Right lobe of liver (tissue), 4 donors: ENCODE measurements at regions not wholly inside any gene's neighbourhood (a gene's known extent, or its start where the extent isn't known, plus 50 kb on each side); places are given as distances from the start of the nearest gene placed in this dataset.

Experiments
- POLR2A ChIP-seq: fragments of 450-650 bp; IDR thresholded peaks from one replicate; pipeline ENCODE4 v1.6.1; 2017; ENCODE audit warnings: antibody characterized with exemption, mild to moderate bottlenecking
- TF ChIP-seq, protein P1 (sequence below), 4 donors: fragments of 200-600 bp in 3 of 4; fragments of 450-650 bp in 1 of 4; IDR thresholded peaks; one replicate each; pipeline versions ENCODE4 v1.5.1 to v1.8.0; 2016 to 2022; ENCODE audit warnings: antibody characterized with exemption in 4 of 4, mild to moderate bottlenecking in 2 of 4
- donor health status: DM: no; HTN: no; CAD: no.
- donor health status: DM: no; HTN: no; CAD: no.
- donor health status: DM: no; HTN: yes; CAD: no.

DNA sequence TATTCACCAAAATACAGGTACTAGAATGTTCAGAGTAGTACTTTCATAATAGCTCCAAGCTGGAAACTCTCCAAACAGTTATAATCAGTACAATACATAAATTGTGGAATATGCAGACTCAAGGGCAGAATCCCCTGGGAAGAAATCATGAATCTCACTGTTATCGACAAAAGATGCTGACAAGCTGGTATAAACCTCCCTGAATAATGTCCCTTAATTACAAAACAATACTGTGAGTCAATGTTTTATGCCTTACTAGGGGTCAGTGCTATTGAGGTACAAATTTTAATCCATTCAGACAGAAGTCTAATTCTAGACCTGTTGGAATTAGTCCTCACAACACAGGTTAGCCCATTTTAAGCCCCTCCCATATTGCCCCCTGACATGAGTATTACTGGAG is 532.3 kb downstream of the DTWD2 start:
- TF ChIP-seq POLR2A: no peak
- TF ChIP-seq, protein P1, sequence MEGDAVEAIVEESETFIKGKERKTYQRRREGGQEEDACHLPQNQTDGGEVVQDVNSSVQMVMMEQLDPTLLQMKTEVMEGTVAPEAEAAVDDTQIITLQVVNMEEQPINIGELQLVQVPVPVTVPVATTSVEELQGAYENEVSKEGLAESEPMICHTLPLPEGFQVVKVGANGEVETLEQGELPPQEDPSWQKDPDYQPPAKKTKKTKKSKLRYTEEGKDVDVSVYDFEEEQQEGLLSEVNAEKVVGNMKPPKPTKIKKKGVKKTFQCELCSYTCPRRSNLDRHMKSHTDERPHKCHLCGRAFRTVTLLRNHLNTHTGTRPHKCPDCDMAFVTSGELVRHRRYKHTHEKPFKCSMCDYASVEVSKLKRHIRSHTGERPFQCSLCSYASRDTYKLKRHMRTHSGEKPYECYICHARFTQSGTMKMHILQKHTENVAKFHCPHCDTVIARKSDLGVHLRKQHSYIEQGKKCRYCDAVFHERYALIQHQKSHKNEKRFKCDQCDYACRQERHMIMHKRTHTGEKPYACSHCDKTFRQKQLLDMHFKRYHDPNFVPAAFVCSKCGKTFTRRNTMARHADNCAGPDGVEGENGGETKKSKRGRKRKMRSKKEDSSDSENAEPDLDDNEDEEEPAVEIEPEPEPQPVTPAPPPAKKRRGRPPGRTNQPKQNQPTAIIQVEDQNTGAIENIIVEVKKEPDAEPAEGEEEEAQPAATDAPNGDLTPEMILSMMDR (IDR thresholded peaks at IDR 0.05): no peak
